ENCODE measurements at regions not wholly inside any gene's neighbourhood (a gene's known extent, or its start where the extent isn't known, plus 50 kb on each side); places are given as distances from the start of the nearest gene placed in this dataset.

- TF ChIP-seq POLR2AphosphoS5 (IDR thresholded peaks at IDR 0.05; ENCODE audit: borderline replicate concordance, low read depth, low read length) (no peak), EZH2 (IDR thresholded peaks at IDR 0.05) (no peak)
Observed at GRCh38 chr1:72969461-72969860, 687.1 kb upstream of the NEGR1 start.
